K562 (cell line): ENCODE measurements at regions not wholly inside any gene's neighbourhood (a gene's known extent, or its start where the extent isn't known, plus 50 kb on each side); places are given as distances from the start of the nearest gene placed in this dataset.

ENCODE experiments used
- ATAC-seq: fragments of 200-7000 bp; cut with Tn5 transposase; 3 replicates; pipeline ENCODE4 v1.9.1; 2020; ENCODE audit warnings: moderate library complexity
- BruUV-seq: library from RNA; stranded (reverse); fragments of 400-500 nt; replicated peaks from 2 replicates; lab custom pipeline; 2021; lab: Mats Ljungman, UMichigan
- CTCF ChIA-PET: fragments of 300-600 bp; formaldehyde crosslinking; extraction: SDS; loops from one replicate; lab custom pipeline; 2021; ENCODE audit warnings: low intra/inter-chr PET ratio; lab: Yijun Ruan, JAX
- POLR2A ChIA-PET: fragments of 300-600, 350-650 bp; sonication (Branson Sonifier 250); formaldehyde crosslinking; extraction: SDS; loops from one replicate; lab custom pipeline; 2021; ENCODE audit warnings: antibody characterized with exemption, inconsistent platforms; lab: Yijun Ruan, JAX
- DNase-seq, 4 experiments: peaks; one replicate each; pipeline versions ENCODE4 v3.0.0 to v3.0.0-alpha.2; 2011 to 2018; ENCODE audit warnings: low spot score in 3 of 4, mixed read lengths in 3 of 4; ENCODE audit errors: extremely low read depth in 1 of 4
- FAIRE-seq: peaks from 2 replicates; lab custom pipeline; 2011; peaks lifted over from hg19 to GRCh38; lab: Jason Lieb, UNC
- H2AFZ ChIP-seq: 2 replicates; pipeline ENCODE4 v1.6.0; 2011; ENCODE audit warnings: low read depth, low read length, control low read depth, inconsistent platforms
- H3K27ac ChIP-seq: fragments of 200-600 bp; 3 replicates; pipeline ENCODE4 v1.8.0; 2011; ENCODE audit warnings: low read depth, mild to moderate bottlenecking, control low read depth, inconsistent platforms, low read length, moderate library complexity, mixed read lengths; ENCODE audit errors: extremely low read depth
- H3K27me3 ChIP-seq, 2 experiments: fragments of 300-600 bp in 1 of 2; 2 replicates in 1 of 2; 3 replicates in 1 of 2; pipeline versions ENCODE4 v1.6.0 to v1.8.0; 2011; ENCODE audit warnings: inconsistent platforms in 2 of 2, low read length in 2 of 2, mild to moderate bottlenecking in 1 of 2, mixed read lengths in 1 of 2, moderate library complexity in 1 of 2; ENCODE audit not compliant: control insufficient read depth in 2 of 2, insufficient read depth in 2 of 2
- H3K36me3 ChIP-seq: fragments of 300-600 bp; 3 replicates; pipeline ENCODE4 v1.8.0; 2011; ENCODE audit warnings: mild to moderate bottlenecking, low read length, inconsistent platforms; ENCODE audit not compliant: control insufficient read depth, insufficient read depth
- H3K4me1 ChIP-seq, 2 experiments: fragments of 200-600 bp in 1 of 2; replicated peaks in 1 of 2; 2 replicates in 1 of 2; 3 replicates in 1 of 2; pipeline versions ENCODE4 v1.5.1 to v1.8.0; 2011; ENCODE audit warnings: inconsistent platforms in 2 of 2, low read length in 2 of 2, mild to moderate bottlenecking in 1 of 2, mixed read lengths in 1 of 2, moderate library complexity in 1 of 2; ENCODE audit not compliant: control insufficient read depth in 2 of 2, insufficient read depth in 2 of 2
- H3K4me2 ChIP-seq: 2 replicates; pipeline ENCODE4 v1.6.1; 2011; ENCODE audit warnings: low read length, control low read depth, inconsistent platforms, mixed read lengths; ENCODE audit not compliant: insufficient read depth
- H3K4me3 ChIP-seq: fragments of 200-600 bp; sonication (generic), shearing (Covaris generic); 2 replicates; pipeline ENCODE4 v1.5.1; 2016; ENCODE audit warnings: control low read depth, inconsistent platforms
- H3K79me2 ChIP-seq: fragments of 200-600 bp; 3 replicates; pipeline ENCODE4 v1.8.0; 2011; ENCODE audit warnings: low read length, inconsistent platforms; ENCODE audit not compliant: control insufficient read depth, insufficient read depth
- H3K9ac ChIP-seq, 2 experiments: 2 replicates each; pipeline versions ENCODE4 v1.6.0 to v1.6.1; 2011; ENCODE audit warnings: low read depth in 2 of 2, low read length in 2 of 2, control low read depth in 1 of 2, inconsistent platforms in 1 of 2, mild to moderate bottlenecking in 1 of 2, mixed read lengths in 1 of 2; ENCODE audit not compliant: insufficient read depth in 1 of 2
- H3K9me1 ChIP-seq: one replicate; pipeline ENCODE4 v1.6.0; 2011; ENCODE audit warnings: inconsistent platforms, mild to moderate bottlenecking, low read length, moderate library complexity; ENCODE audit not compliant: control insufficient read depth, insufficient read depth
- H3K9me3 ChIP-seq: replicated peaks from 2 replicates; pipeline ENCODE4 v1.5.1; 2011; ENCODE audit warnings: low read depth, low read length, inconsistent platforms; ENCODE audit not compliant: control insufficient read depth, insufficient read depth
- H4K20me1 ChIP-seq: replicated peaks from 2 replicates; pipeline ENCODE4 v1.6.1; 2011; ENCODE audit warnings: low read length, inconsistent platforms, mixed read lengths; ENCODE audit not compliant: control insufficient read depth, insufficient read depth
- SMC3 ChIP-seq: conservative IDR thresholded peaks from 2 replicates; pipeline ENCODE4 v1.6.1; 2011; ENCODE audit warnings: low read depth, low read length, improper control_type of control experiment; ENCODE audit not compliant: insufficient read depth
- SREBF1 ChIP-seq: fragments of 150-350 bp; IDR thresholded peaks from 2 replicates; pipeline ENCODE4 v1.6.1; 2014; ENCODE audit warnings: antibody characterized with exemption, low read depth, low read length, borderline replicate concordance
- WGBS: fragments of 100-300 bp; shearing (Covaris generic); methylation state at CpG from one replicate; pipeline ENCODE4 v1.1.6; 2016; ENCODE audit warnings: low coverage, mixed read lengths; ENCODE audit not compliant: insufficient coverage; ENCODE audit errors: missing lambda C conversion rate; 5-methylcytosine and 5-hydroxymethylcytosine counted together
- in situ Hi-C: fragments of 300-500 bp; cut with MboI; formaldehyde crosslinking; loops from 4 replicates; pipeline ENCODE4 v1.15.0; 2018; ENCODE audit warnings: inconsistent platforms, mixed read lengths
- intact Hi-C: fragments of 100-400 bp; cut with micrococcal nuclease; formaldehyde crosslinking; loops from 2 replicates; pipeline ENCODE4 v1.14.2; 2022

DNA sequence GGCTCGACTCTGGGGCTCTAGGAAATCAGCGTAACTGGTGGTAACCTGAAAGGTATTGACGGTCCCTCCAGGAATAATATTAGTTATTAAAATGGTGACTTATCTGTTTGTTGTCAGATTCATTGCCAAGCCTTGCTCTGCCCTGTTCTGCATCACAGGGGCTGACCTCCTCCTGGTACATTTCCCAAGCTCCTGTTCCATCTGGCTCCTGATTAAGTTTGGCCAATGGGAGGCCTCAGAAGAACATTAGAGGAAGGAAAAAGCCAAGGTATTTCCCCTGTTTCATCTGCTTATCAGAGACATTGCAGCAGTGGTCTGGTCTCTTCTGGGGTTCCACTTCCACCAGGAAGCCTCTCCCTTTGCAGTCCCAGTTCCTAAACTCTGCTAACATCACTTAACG is 527.0 kb downstream of the TNS1 start:
- H2AFZ ChIP-seq, result no peak overlapping the region
- no peaks in the 10 kb centered on the region; a peak in 1 of 5 replicates for H3K27me3 ChIP-seq
- POLR2A ChIA-PET, result no interaction called here
- no peaks in the 10 kb centered on the region for H3K79me2 ChIP-seq
- H4K20me1 ChIP-seq, result no peaks in the 10 kb centered on the region
- H3K9me1 ChIP-seq, result no peaks in the 10 kb centered on the region
- 0% methylated on average over 4 of the region's 4 CpGs for WGBS
- no peak for FAIRE-seq
- no peak overlapping the region for H3K4me2 ChIP-seq
- no peak overlapping the region for H3K9ac ChIP-seq
- CTCF ChIA-PET, result no interaction called here
- no TSS peak for BruUV-seq
- no peak overlapping the region for H3K27ac ChIP-seq
- no peaks in the 10 kb centered on the region for H3K9me3 ChIP-seq
- in situ Hi-C loops, result no loop called here
- ATAC-seq, result no peak
- H3K4me3 ChIP-seq, result no peak overlapping the region
- intact Hi-C loops, result no loop called here
- H3K4me1 ChIP-seq, result no peaks in the 10 kb centered on the region
- no peak for DNase-seq
- H3K36me3 ChIP-seq, result no peaks in the 10 kb centered on the region
- no peak for TF ChIP-seq SREBF1

DNA sequence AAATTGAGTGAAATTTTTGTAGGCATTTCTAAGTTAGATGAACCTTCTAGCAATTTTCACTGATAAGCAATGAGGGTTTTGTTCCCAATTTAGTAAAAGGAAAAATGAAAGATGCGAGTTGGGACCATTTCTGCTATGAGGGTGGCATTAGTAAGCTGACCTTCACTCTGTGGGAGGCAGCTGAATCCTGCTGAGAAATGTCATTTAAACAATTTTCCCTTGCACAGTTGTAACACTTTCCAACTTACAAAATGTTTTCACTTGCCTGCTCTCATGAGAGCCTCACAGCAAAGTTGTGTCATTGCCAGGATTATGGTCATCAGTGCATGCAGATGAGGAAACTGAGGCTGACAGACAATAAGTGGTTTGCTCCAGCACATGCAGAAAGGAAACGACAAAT is 527.7 kb downstream of the TNS1 start:
- no peaks in the 10 kb centered on the region for H4K20me1 ChIP-seq
- H3K36me3 ChIP-seq, result no peaks in the 10 kb centered on the region
- ChIA-PET POLR2A (no interaction called here), CTCF (no interaction called here)
- in situ Hi-C loops, result no loop called here
- H2AFZ ChIP-seq, result no peak overlapping the region
- FAIRE-seq (no peak), ATAC-seq (no peak), DNase-seq (no peak)
- no peaks in the 10 kb centered on the region for H3K9me1 ChIP-seq
- no peaks in the 10 kb centered on the region; a peak in 1 of 5 replicates for H3K27me3 ChIP-seq
- no peak overlapping the region for H3K27ac ChIP-seq
- H3K9me3 ChIP-seq, result no peaks in the 10 kb centered on the region
- no peak overlapping the region for H3K4me2 ChIP-seq
- intact Hi-C loops, result no loop called here
- no peaks in the 10 kb centered on the region for H3K4me1 ChIP-seq
- no peak for TF ChIP-seq SMC3
- H3K79me2 ChIP-seq, result no peaks in the 10 kb centered on the region
- no peak overlapping the region for H3K4me3 ChIP-seq
- 0% methylated on average over 2 of the region's 2 CpGs for WGBS
- BruUV-seq, result no TSS peak
- H3K9ac ChIP-seq, result no peak overlapping the region
